Heart right ventricle (tissue), 16 donors: ENCODE measurements at regions not wholly inside any gene's neighbourhood (a gene's known extent, or its start where the extent isn't known, plus 50 kb on each side); places are given as distances from the start of the nearest gene placed in this dataset.
A peak's percentile ranks its signal among the peaks of the same experiment; 100 is the strongest.

ENCODE experiments used
- ATAC-seq, 8 donors: fragments of 200-7000 bp; cut with Tn5 transposase; one replicate each; pipeline ENCODE4 v1.9.1; 2020; ENCODE audit warnings: mild to moderate bottlenecking in 8 of 8, moderate library complexity in 8 of 8, moderate number of reproducible peaks in 1 of 8
- DNase-seq, 2 donors: peaks; one replicate each; pipeline ENCODE4 v3.0.0-alpha.2; 2020
- H3K27ac ChIP-seq, 10 donors: fragments of 200-600 bp; sonication (generic) in 2 of 10; one replicate each; pipeline versions ENCODE4 v1.5.0 to v1.8.0; 2020 to 2022; ENCODE audit warnings: mild to moderate bottlenecking in 3 of 10
- H3K27me3 ChIP-seq, 7 donors: fragments of 200-600 bp; one replicate each; pipeline ENCODE4 v1.8.0; 2021 to 2022; ENCODE audit warnings: mild to moderate bottlenecking in 2 of 7
- H3K36me3 ChIP-seq, 9 donors: fragments of 200-600 bp; sonication (generic) in 1 of 9; one replicate each; pipeline versions ENCODE4 v1.5.0 to v1.8.0; 2020 to 2022; ENCODE audit warnings: mild to moderate bottlenecking in 2 of 9
- H3K4me1 ChIP-seq, 9 donors: fragments of 200-600 bp; sonication (generic) in 1 of 9; one replicate each; pipeline versions ENCODE4 v1.5.0 to v1.8.0; 2020 to 2022; ENCODE audit warnings: mild to moderate bottlenecking in 4 of 9
- H3K4me3 ChIP-seq, 10 donors: fragments of 200-600 bp; sonication (generic) in 2 of 10; one replicate each; pipeline versions ENCODE4 v1.5.0 to v1.8.0; 2020 to 2022; ENCODE audit warnings: mild to moderate bottlenecking in 7 of 10, moderate library complexity in 2 of 10
- H3K9me3 ChIP-seq, 11 donors: fragments of 200-600 bp in 10 of 11; sonication (generic) in 2 of 11; one replicate each; pipeline versions ENCODE4 v1.5.0 to v1.8.0; 2013 to 2022; ENCODE audit warnings: mild to moderate bottlenecking in 2 of 11, control low read depth in 1 of 11, moderate library complexity in 1 of 11
- CTCF ChIP-seq, 9 donors: fragments of 200-600 bp; sonication (generic) in 2 of 9; IDR thresholded peaks; one replicate each; pipeline versions ENCODE4 v1.5.0 to v1.8.0; 2021 to 2022; ENCODE audit warnings: antibody characterized with exemption in 9 of 9, mild to moderate bottlenecking in 5 of 9, moderate library complexity in 1 of 9
- WGBS, 2 donors: extraction: QIAGEN DNeasy Blood & Tissue Kit; methylation state at CpG; one replicate each; pipeline ENCODE4 v1.1.7; 2013; ENCODE audit warnings: inconsistent platforms in 1 of 2; 5-methylcytosine and 5-hydroxymethylcytosine counted together
- intact Hi-C, 10 donors: fragments of 100-400 bp; cut with DNase I; formaldehyde crosslinking; loops; one replicate each; pipeline versions ENCODE4 v1.11.1 to v1.14.2; 2022
- donor health status: Arrhythmogenic right ventricular cardiomyopathy.
- donor health status: ischemic (EF 13 %, LVEDD 7.1; RV severe dilation, severe dysfunction).
- donor health status: healthy with polysubstance abuse.
- donor health status: DM: no; HTN: yes; CAD: no.
- donor health status: DM: no; HTN: no; CAD: no.
- donor health status: ischemic (EF 25% LVEDD 6.9; RV normal size, moderate dysfunction).
- donor health status: ischemic (EF 25% LVEDD 5.7; RV mildly dilated, moderate dysfunction).
- donor health status: healthy.
- donor health status: DM: yes; HTN: yes; CAD: no.
- donor health status: Ischemic cardiomyopathy.
- donor health status: ischemic (EF 35%, LVEDD 5.7; RV mildly dilated, moderate dysfunction).
- donor health status: nonischemic (EF 11% LVEDD 7.7; RV severe dilation, severe dysfunction).
- donor health status: DM: yes; HTN: yes; CAD: no.
- donor health status: PGD.
- donor health status: ischemic (EF 29% LVEDD 5.4; RV normal size, mild dysfunction).
- donor health status: nonischemic (EF 23%, LVEDD 6.1; RV moderate dilation, normal function).

GRCh38 chr1:218499011-218499691 is 154.0 kb downstream of the TGFB2 start:
- Histone ChIP-seq H3K9me3 (no peaks in the 10 kb centered on the region), H3K4me3 (peak overlapping the region in 7 of 10 donors; percentile 22 to 44 (median 32)), H3K4me1 (peaks cover 0 to 33% (median 16%) of the 10 kb centered on the region in 9 donors), H3K36me3 (no peaks in the 10 kb centered on the region), H3K27me3 (no peaks in the 10 kb centered on the region), H3K27ac (peak overlapping the region in 8 of 10 donors; percentile 26 to 82 (median 62))
- DNase-seq (no peak), ATAC-seq (peak in 7 of 8 donors; percentile 37 to 71 (median 67))
- intact Hi-C loops, result no loop called here
- TF ChIP-seq CTCF (IDR thresholded peaks at IDR 0.05), result no peak
- 34 to 54% methylated on average over 4 of the region's 4 CpGs for WGBS, 2 donors

- no peaks in the 10 kb centered on the region for H3K9me3 ChIP-seq
- peak overlapping the region in 6 of 10 donors; percentile 26 to 82 (median 66) for H3K27ac ChIP-seq
- intact Hi-C loops, result no loop called here
- ATAC-seq (no peak), DNase-seq (no peak)
- no peaks in the 10 kb centered on the region for H3K27me3 ChIP-seq
- 88 to 91% methylated on average over 7 of the region's 7 CpGs for WGBS, 2 donors
- H3K4me1 ChIP-seq, result peaks cover 0 to 33% (median 16%) of the 10 kb centered on the region in 9 donors
- no peak overlapping the region for H3K4me3 ChIP-seq
- H3K36me3 ChIP-seq, result no peaks in the 10 kb centered on the region
- TF ChIP-seq CTCF (IDR thresholded peaks at IDR 0.05), result no peak
Observed at GRCh38 chr1:218499911-218500310, 154.8 kb downstream of the TGFB2 start.

- intact Hi-C loops, result no loop called here
- no peak for DNase-seq
- ATAC-seq, result peak in 1 of 8 donors; percentile 57
- TF ChIP-seq CTCF (IDR thresholded peaks at IDR 0.05), result no peak
- H3K27me3 ChIP-seq, result no peaks in the 10 kb centered on the region
- 68 to 69% methylated on average over 5 of the region's 5 CpGs for WGBS, 2 donors
- no peaks in the 10 kb centered on the region for H3K36me3 ChIP-seq
- H3K4me3 ChIP-seq, result no peak overlapping the region
- H3K4me1 ChIP-seq, result peaks cover 0 to 33% (median 16%) of the 10 kb centered on the region in 9 donors
- no peaks in the 10 kb centered on the region for H3K9me3 ChIP-seq
- no peak overlapping the region for H3K27ac ChIP-seq
Observed at GRCh38 chr1:218501161-218501560, 156.0 kb downstream of the TGFB2 start.

GRCh38 chr1:218502383-218502782 is 157.2 kb downstream of the TGFB2 start:
- Histone ChIP-seq H3K36me3 (no peaks in the 10 kb centered on the region), H3K9me3 (peaks cover 0 to 9% (median 0%) of the 10 kb centered on the region in 11 donors), H3K27ac (no peak overlapping the region), H3K27me3 (no peaks in the 10 kb centered on the region), H3K4me1 (peaks cover 0 to 33% (median 16%) of the 10 kb centered on the region in 9 donors), H3K4me3 (no peak overlapping the region)
- no peak for TF ChIP-seq CTCF (IDR thresholded peaks at IDR 0.05)
- no peak for DNase-seq
- 94 to 97% methylated on average over 2 of the region's 2 CpGs for WGBS, 2 donors
- intact Hi-C loops, result no loop called here
- no peak for ATAC-seq
